HepG2 (cell line): ENCODE measurements at regions not wholly inside any gene's neighbourhood (a gene's known extent, or its start where the extent isn't known, plus 50 kb on each side); places are given as distances from the start of the nearest gene placed in this dataset.

ENCODE experiments used
- EP300 ChIP-seq, 3 experiments: sonication (generic) in 1 of 3; formaldehyde crosslinking in 1 of 3; IDR thresholded peaks; 2 replicates each; pipeline versions ENCODE4 v1.5.1 to v1.6.1; 2011 to 2020; ENCODE audit warnings: low read depth in 2 of 3, low read length in 2 of 3, borderline replicate concordance in 1 of 3, improper control_type of control experiment in 1 of 3, mild to moderate bottlenecking in 1 of 3, missing genetic modification reagents in 1 of 3, moderate library complexity in 1 of 3
- TAF1 ChIP-seq: sonication (generic); formaldehyde crosslinking; IDR thresholded peaks from 2 replicates; pipeline ENCODE4 v1.4.0; 2020; ENCODE audit warnings: missing genetic modification reagents
- ZNF891 ChIP-seq: sonication (generic); formaldehyde crosslinking; IDR thresholded peaks from 2 replicates; pipeline ENCODE4 v1.5.0; 2020; ENCODE audit warnings: mild to moderate bottlenecking, missing genetic modification reagents
- TF ChIP-seq, protein P1 (sequence below): sonication (generic); formaldehyde crosslinking; IDR thresholded peaks from 2 replicates; pipeline ENCODE4 v1.5.0; 2020; ENCODE audit warnings: mild to moderate bottlenecking, missing genetic modification reagents, moderate library complexity
- TF ChIP-seq, protein P2 (sequence below), 2 experiments: IDR thresholded peaks; 2 replicates each; pipeline ENCODE4 v1.6.1; 2011 to 2012; ENCODE audit warnings: low read length in 2 of 2, borderline replicate concordance in 1 of 2, low read depth in 1 of 2, mild to moderate bottlenecking in 1 of 2, moderate library complexity in 1 of 2

DNA sequence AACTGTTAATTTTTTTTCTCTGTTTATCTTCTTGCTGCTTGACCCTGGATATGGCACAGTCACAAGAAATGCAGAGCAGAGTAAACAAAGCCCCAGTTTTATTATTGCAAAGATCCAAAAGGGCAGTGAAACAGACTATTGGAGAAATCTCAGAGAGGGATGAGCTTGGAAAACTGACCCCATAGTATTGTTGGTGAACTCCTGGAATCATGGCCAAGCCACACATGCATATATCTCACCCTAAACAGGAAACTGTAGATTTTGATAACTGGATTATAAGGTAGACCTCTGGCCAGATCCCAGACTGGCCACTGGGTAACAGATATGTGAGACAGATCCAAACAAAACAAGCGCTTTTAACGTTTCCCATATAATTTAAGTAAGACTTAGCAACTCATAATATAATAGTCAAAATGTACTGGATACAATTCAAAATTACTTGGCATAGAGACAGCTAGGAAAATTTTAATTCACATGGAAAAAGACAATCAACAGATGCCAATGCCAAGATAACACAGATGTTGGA, 263.5 kb upstream of the SEMA6A start:
- TF ChIP-seq TAF1 (CRISPR knock-in tag) (no peak), EP300 (IDR thresholded peaks at IDR 0.05; ENCODE audit: low read depth in 2 of 2, low read length in 2 of 2) (no peak), EP300 (CRISPR knock-in tag; IDR thresholded peaks at IDR 0.05; ENCODE audit: borderline replicate concordance) (no peak), ZNF891 (CRISPR knock-in tag) (no peak)
- TF ChIP-seq, protein P1, sequence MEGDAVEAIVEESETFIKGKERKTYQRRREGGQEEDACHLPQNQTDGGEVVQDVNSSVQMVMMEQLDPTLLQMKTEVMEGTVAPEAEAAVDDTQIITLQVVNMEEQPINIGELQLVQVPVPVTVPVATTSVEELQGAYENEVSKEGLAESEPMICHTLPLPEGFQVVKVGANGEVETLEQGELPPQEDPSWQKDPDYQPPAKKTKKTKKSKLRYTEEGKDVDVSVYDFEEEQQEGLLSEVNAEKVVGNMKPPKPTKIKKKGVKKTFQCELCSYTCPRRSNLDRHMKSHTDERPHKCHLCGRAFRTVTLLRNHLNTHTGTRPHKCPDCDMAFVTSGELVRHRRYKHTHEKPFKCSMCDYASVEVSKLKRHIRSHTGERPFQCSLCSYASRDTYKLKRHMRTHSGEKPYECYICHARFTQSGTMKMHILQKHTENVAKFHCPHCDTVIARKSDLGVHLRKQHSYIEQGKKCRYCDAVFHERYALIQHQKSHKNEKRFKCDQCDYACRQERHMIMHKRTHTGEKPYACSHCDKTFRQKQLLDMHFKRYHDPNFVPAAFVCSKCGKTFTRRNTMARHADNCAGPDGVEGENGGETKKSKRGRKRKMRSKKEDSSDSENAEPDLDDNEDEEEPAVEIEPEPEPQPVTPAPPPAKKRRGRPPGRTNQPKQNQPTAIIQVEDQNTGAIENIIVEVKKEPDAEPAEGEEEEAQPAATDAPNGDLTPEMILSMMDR (CRISPR knock-in tag), result no peak
- TF ChIP-seq, protein P2, sequence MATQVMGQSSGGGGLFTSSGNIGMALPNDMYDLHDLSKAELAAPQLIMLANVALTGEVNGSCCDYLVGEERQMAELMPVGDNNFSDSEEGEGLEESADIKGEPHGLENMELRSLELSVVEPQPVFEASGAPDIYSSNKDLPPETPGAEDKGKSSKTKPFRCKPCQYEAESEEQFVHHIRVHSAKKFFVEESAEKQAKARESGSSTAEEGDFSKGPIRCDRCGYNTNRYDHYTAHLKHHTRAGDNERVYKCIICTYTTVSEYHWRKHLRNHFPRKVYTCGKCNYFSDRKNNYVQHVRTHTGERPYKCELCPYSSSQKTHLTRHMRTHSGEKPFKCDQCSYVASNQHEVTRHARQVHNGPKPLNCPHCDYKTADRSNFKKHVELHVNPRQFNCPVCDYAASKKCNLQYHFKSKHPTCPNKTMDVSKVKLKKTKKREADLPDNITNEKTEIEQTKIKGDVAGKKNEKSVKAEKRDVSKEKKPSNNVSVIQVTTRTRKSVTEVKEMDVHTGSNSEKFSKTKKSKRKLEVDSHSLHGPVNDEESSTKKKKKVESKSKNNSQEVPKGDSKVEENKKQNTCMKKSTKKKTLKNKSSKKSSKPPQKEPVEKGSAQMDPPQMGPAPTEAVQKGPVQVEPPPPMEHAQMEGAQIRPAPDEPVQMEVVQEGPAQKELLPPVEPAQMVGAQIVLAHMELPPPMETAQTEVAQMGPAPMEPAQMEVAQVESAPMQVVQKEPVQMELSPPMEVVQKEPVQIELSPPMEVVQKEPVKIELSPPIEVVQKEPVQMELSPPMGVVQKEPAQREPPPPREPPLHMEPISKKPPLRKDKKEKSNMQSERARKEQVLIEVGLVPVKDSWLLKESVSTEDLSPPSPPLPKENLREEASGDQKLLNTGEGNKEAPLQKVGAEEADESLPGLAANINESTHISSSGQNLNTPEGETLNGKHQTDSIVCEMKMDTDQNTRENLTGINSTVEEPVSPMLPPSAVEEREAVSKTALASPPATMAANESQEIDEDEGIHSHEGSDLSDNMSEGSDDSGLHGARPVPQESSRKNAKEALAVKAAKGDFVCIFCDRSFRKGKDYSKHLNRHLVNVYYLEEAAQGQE (IDR thresholded peaks at IDR 0.05; ENCODE audit: borderline replicate concordance in 1 of 2, low read depth in 1 of 2, low read length in 2 of 2), result no peak
